Panc1 (cell line): ENCODE measurements at regions not wholly inside any gene's neighbourhood (a gene's known extent, or its start where the extent isn't known, plus 50 kb on each side); places are given as distances from the start of the nearest gene placed in this dataset.

Source experiments
- ATAC-seq: fragments of 200-7000 bp; cut with Tn5 transposase; 2 replicates; pipeline ENCODE4 v1.9.1; 2020; ENCODE audit warnings: mild to moderate bottlenecking, moderate library complexity
- BruUV-seq: library from RNA; stranded (reverse); fragments of 400-500 nt; replicated peaks from 2 replicates; lab custom pipeline; 2021; lab: Mats Ljungman, UMichigan
- CTCF ChIA-PET: fragments of 300-600 bp; sonication (Branson Sonifier 250); formaldehyde crosslinking; loops from one replicate; lab custom pipeline; 2022; ENCODE audit warnings: antibody characterized with exemption; lab: Charles Lee
- POLR2A ChIA-PET: fragments of 300-600 bp; sonication (Branson Sonifier 250); formaldehyde crosslinking; loops from one replicate; lab custom pipeline; 2022; ENCODE audit warnings: antibody characterized with exemption; lab: Charles Lee
- DNase-seq: peaks from one replicate; pipeline ENCODE4 v3.0.0-alpha.2; 2010; ENCODE audit warnings: low read depth, low spot score
- H3K27ac ChIP-seq: 2 replicates; pipeline ENCODE4 v1.5.1; 2011; ENCODE audit warnings: mild to moderate bottlenecking, low read length, inconsistent platforms
- H3K27me3 ChIP-seq: fragments of 200-500 bp; sonication (Bioruptor generic); 2 replicates; pipeline ENCODE4 v1.6.0; 2014; ENCODE audit warnings: low read length, inconsistent platforms; ENCODE audit not compliant: control insufficient read depth, insufficient read depth
- H3K36me3 ChIP-seq: fragments of 200-500 bp; sonication (Bioruptor generic); 2 replicates; pipeline ENCODE4 v1.5.1; 2014; ENCODE audit warnings: inconsistent platforms, mild to moderate bottlenecking, low read length, moderate library complexity; ENCODE audit not compliant: control insufficient read depth, insufficient read depth
- H3K4me1 ChIP-seq: 2 replicates; pipeline ENCODE4 v1.5.1; 2011; ENCODE audit warnings: inconsistent platforms, mild to moderate bottlenecking, low read length, moderate library complexity; ENCODE audit not compliant: control insufficient read depth, insufficient read depth
- H3K4me3 ChIP-seq, 2 experiments: 2 replicates each; pipeline ENCODE4 v1.5.1; 2011 to 2012; ENCODE audit warnings: low read depth in 2 of 2, low read length in 2 of 2, mild to moderate bottlenecking in 2 of 2, inconsistent platforms in 1 of 2, moderate library complexity in 1 of 2
- H3K9me3 ChIP-seq: fragments of 200-500 bp; sonication (Bioruptor generic); 2 replicates; pipeline ENCODE4 v1.5.1; 2014; ENCODE audit warnings: low read depth, mild to moderate bottlenecking, inconsistent platforms, low read length, moderate library complexity; ENCODE audit not compliant: control insufficient read depth, insufficient read depth
- CTCF ChIP-seq: fragments of 450-650 bp; IDR thresholded peaks from 2 replicates; pipeline ENCODE4 v1.5.1; 2017; ENCODE audit warnings: mild to moderate bottlenecking
- POLR2AphosphoS5 ChIP-seq: IDR thresholded peaks from 2 replicates; pipeline ENCODE4 v1.6.1; 2012; ENCODE audit warnings: mild to moderate bottlenecking, low read depth, low read length, moderate library complexity
- REST ChIP-seq, 2 experiments: IDR thresholded peaks; 2 replicates each; pipeline ENCODE4 v1.6.1; 2011 to 2012; ENCODE audit warnings: low read depth in 2 of 2, control low read depth in 1 of 2, low read length in 1 of 2, mild to moderate bottlenecking in 1 of 2, moderate library complexity in 1 of 2; ENCODE audit not compliant: insufficient read depth in 1 of 2
- SIN3A ChIP-seq: IDR thresholded peaks from 2 replicates; pipeline ENCODE4 v1.6.1; 2012; ENCODE audit warnings: low read depth, mild to moderate bottlenecking, low read length, moderate library complexity, borderline replicate concordance; ENCODE audit not compliant: insufficient read depth
- TCF7L2 ChIP-seq: IDR thresholded peaks from 2 replicates; pipeline ENCODE4 v1.6.1; 2011; ENCODE audit warnings: mild to moderate bottlenecking, low read depth, low read length, inconsistent platforms
- in situ Hi-C: cut with HindIII; loops from 2 replicates; pipeline ENCODE4 v1.10.0; 2016; ENCODE audit warnings: low sequenced_read_pairs, low pct_unique_long_range_greater_than_20kb
- intact Hi-C: fragments of 100-400 bp; cut with micrococcal nuclease; formaldehyde crosslinking; loops from one replicate; pipeline ENCODE4 v1.10.0; 2022; ENCODE audit not compliant: unreplicated experiment

GRCh38 chr4:181618038-181618618, 625.1 kb upstream of the TENM3 start:
- no peaks in the 10 kb centered on the region for H3K9me3 ChIP-seq
- TF ChIP-seq POLR2AphosphoS5 (no peak), CTCF (no peak), TCF7L2 (no peak), REST (IDR thresholded peaks at IDR 0.05; ENCODE audit: insufficient read depth in 1 of 2, low read depth in 2 of 2, low read length in 1 of 2) (no peak), SIN3A (no peak)
- in situ Hi-C loops (no loop called here), intact Hi-C loops (no loop called here)
- CTCF ChIA-PET: no interaction called here
- H3K27me3 ChIP-seq: no peaks in the 10 kb centered on the region
- no peak overlapping the region for H3K4me3 ChIP-seq
- DNase-seq: no peak
- H3K27ac ChIP-seq: no peak overlapping the region
- POLR2A ChIA-PET: no interaction called here
- no peaks in the 10 kb centered on the region for H3K36me3 ChIP-seq
- no peak for ATAC-seq
- no TSS peak for BruUV-seq
- no peaks in the 10 kb centered on the region for H3K4me1 ChIP-seq

- intact Hi-C loops (no loop called here), in situ Hi-C loops (no loop called here)
- POLR2A ChIA-PET: no interaction called here
- H3K4me1 ChIP-seq: no peaks in the 10 kb centered on the region
- no peak overlapping the region for H3K4me3 ChIP-seq
- no TSS peak for BruUV-seq
- no peaks in the 10 kb centered on the region for H3K27me3 ChIP-seq
- TF ChIP-seq POLR2AphosphoS5 (no peak), REST (IDR thresholded peaks at IDR 0.05; ENCODE audit: insufficient read depth in 1 of 2, low read depth in 2 of 2, low read length in 1 of 2) (no peak), TCF7L2 (no peak), CTCF (no peak), SIN3A (no peak)
- H3K27ac ChIP-seq: no peak overlapping the region
- H3K36me3 ChIP-seq: no peaks in the 10 kb centered on the region
- no peaks in the 10 kb centered on the region for H3K9me3 ChIP-seq
- ATAC-seq (no peak), DNase-seq (no peak)
- CTCF ChIA-PET: no interaction called here
Measured at GRCh38 chr4:181618896-181619295, 624.3 kb upstream of the TENM3 start.
